ENCODE measurements at regions not wholly inside any gene's neighbourhood (a gene's known extent, or its start where the extent isn't known, plus 50 kb on each side); places are given as distances from the start of the nearest gene placed in this dataset.
A peak's percentile ranks its signal among the peaks of the same experiment; 100 is the strongest.

DNA sequence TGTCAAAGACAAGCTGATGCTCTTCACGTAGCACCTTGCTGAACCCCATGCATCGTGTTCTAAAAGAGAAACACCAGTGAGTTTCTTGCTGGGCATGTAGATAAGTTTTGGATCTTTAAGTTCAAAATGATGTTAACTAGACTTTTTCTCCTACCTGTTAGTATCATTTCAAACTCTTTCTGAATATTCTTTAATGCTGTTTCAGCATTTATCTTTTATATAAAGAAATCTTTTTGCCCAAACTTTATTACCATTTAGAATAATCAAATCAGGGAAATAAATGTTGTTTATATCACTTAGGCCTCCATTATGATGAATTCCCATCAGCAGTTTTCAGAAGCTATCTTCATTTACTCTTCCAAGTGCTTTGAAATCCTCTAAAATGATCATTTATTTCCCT is 542.8 kb downstream of the CDH10 start:
- no peak for TF ChIP-seq MAZ (IDR thresholded peaks at IDR 0.05; ENCODE audit: borderline replicate concordance, low read depth, low read length)
- TF ChIP-seq POLR2A (IDR thresholded peaks at IDR 0.05; ENCODE audit: low read depth, low read length), result no peak
- TF ChIP-seq, protein P1, sequence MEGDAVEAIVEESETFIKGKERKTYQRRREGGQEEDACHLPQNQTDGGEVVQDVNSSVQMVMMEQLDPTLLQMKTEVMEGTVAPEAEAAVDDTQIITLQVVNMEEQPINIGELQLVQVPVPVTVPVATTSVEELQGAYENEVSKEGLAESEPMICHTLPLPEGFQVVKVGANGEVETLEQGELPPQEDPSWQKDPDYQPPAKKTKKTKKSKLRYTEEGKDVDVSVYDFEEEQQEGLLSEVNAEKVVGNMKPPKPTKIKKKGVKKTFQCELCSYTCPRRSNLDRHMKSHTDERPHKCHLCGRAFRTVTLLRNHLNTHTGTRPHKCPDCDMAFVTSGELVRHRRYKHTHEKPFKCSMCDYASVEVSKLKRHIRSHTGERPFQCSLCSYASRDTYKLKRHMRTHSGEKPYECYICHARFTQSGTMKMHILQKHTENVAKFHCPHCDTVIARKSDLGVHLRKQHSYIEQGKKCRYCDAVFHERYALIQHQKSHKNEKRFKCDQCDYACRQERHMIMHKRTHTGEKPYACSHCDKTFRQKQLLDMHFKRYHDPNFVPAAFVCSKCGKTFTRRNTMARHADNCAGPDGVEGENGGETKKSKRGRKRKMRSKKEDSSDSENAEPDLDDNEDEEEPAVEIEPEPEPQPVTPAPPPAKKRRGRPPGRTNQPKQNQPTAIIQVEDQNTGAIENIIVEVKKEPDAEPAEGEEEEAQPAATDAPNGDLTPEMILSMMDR (conservative IDR thresholded peaks at IDR 0.05; ENCODE audit: low read depth, low read length), result no peak
- TF ChIP-seq, protein P2, sequence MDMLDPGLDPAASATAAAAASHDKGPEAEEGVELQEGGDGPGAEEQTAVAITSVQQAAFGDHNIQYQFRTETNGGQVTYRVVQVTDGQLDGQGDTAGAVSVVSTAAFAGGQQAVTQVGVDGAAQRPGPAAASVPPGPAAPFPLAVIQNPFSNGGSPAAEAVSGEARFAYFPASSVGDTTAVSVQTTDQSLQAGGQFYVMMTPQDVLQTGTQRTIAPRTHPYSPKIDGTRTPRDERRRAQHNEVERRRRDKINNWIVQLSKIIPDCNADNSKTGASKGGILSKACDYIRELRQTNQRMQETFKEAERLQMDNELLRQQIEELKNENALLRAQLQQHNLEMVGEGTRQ (IDR thresholded peaks at IDR 0.05; ENCODE audit: low read depth, low read length), result no peak
- no peak for TF ChIP-seq SMC3 (IDR thresholded peaks at IDR 0.05; ENCODE audit: low read depth, low read length)
- no peak for TF ChIP-seq NFE2L2 (IDR thresholded peaks at IDR 0.05; ENCODE audit: low read depth, low read length)
- no peak for TF ChIP-seq RAD21 (IDR thresholded peaks at IDR 0.05; ENCODE audit: low read length)
- no peak for TF ChIP-seq CEBPB (IDR thresholded peaks at IDR 0.05; ENCODE audit: low read depth, low read length)
- TF ChIP-seq MAFK (IDR thresholded peaks at IDR 0.05; ENCODE audit: low read depth, low read length), result 0 out of 2 replicates have a peak, but pooled peaks have one; percentile 14
- TF ChIP-seq RCOR1 (IDR thresholded peaks at IDR 0.05; ENCODE audit: insufficient replicate concordance, low read length), result no peak

Data from IMR-90 (cell line).